KBM-7 (cell line): ENCODE measurements at regions not wholly inside any gene's neighbourhood (a gene's known extent, or its start where the extent isn't known, plus 50 kb on each side); places are given as distances from the start of the nearest gene placed in this dataset.

Experiments used
- DNase-seq: peaks from one replicate; pipeline ENCODE4 v3.0.0-alpha.2; 2015
- in situ Hi-C: fragments of 300-500 bp; cut with MboI; formaldehyde crosslinking; loops from 2 replicates; pipeline ENCODE4 v1.14.3; 2020; ENCODE audit warnings: low sequenced_read_pairs, low pct_unique_long_range_greater_than_20kb, mixed read lengths

DNA sequence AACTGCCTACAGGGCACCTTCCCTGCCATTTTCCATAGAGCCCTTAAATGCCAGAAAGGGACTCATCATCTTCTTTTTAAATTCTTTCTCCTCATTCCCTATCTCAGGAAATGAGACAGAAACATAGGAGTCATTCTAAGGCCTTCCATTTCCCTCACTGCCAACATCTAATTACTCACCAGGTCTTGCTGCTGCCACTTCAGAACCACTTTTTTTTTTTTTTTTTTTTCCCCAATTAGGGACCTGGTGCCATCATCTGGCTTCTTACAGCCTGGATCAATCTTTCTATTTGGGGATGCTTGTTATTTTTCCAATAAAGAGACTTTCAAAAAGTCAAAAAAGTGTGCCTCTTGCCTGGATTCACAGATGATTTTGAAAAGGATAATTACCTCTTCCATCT, 373.4 kb downstream of the LPIN1 start:
- in situ Hi-C loops = no loop called here
- DNase-seq = no peak

DNA sequence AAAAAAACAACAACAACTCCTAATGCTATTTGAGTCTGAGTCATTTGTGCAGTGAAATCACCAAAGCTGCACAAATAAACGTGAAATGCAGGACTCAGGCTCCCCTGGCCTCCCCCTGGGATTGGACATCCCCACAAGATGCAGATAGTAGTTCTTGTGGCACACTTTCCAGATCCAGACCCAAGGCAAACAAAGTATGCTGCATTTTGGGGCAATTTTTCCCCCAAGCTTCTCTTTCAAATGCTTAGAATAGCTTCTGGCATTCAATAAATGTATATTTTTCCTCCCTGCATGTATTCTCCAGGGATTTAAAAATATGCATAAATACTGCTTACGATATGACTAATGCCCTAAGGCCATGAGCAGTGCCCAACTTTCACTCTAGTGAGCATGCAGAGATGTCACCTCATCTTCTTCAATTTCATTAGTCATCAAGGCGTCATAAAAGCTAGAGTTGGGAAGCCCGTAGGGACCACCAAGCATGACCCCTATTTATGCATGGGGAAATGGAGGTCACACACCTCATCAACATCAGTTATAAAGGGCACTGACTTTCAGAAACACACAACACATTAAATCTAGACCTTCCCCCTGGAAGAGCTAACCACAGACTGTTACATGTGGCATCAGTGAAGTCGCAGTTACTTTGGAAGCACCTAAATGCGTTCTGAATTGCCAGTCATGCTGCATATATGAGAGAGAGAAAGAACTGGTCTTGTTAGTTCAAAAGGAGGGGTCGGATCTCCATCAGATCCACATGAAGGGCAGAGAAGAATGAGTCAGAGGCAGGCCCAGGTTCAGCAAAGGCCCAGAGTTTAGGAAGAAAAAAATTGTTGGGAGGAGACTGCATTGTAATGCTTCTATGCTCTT, 374.1 kb downstream of the LPIN1 start:
- in situ Hi-C loops = no loop called here
- no peak for DNase-seq

DNA sequence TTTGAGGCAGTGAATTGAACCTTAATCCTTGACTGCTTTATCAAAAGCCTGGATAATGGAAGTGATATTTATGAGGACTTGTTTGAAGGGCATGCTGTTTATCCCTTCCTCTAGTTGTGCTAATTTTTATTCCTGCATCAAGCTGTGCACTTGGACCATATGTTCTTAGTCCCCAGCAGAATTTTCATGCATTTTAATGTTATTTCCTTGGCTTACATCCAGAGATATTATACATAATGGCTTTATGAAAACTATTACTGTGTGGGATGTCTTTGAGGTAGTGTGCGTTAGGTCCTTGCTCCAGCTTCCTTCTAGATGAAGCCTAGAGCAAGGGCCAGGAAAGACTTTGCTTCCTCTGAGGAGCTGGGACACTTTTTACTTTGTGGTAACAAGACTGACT, 378.4 kb downstream of the LPIN1 start:
- in situ Hi-C loops = no loop called here
- DNase-seq = no peak

DNA sequence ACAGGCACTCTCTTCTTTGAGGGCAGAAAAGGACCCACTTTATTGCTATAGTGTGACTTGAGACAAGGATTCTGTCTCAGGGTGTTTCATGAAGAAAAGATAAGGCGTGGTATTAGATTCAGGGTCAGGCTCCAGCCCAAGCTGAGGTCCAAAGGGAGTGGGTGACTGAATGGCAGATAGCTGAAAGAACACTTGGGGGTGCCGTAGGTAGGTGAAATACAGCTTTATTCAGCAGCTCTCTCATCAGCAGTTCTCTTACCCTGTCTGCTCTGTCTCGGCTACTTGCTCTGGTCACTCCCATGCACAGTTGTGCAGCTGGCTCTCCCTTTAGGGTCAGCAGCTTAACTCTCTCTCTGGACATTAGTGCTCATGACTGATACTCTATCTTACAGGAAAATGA, 379.9 kb downstream of the LPIN1 start:
- DNase-seq = no peak

DNA sequence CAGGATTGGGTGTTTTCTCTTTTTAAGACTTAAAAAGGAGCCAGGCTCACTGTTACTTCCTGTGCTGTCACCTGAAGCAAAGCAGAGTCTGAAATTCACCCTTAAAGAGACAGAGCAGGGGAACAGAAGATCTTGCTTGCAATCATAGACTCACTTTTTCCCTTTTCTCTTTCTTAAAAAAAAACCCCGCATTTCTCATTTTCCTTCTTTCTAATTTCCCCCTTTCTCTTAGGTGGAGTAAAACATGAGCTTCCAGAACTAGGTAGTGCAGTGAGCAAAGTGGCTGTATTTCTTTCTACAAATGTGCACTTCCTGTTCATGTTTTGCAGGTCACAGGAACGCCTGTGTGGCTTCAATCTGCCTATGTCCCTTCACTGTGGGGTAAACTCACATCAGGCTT, 381.2 kb downstream of the LPIN1 start:
- in situ Hi-C loops = no loop called here
- DNase-seq = no peak

More for the DNA sequence above, 379.9 kb downstream of the LPIN1 start:
- in situ Hi-C loops = no loop called here

DNA sequence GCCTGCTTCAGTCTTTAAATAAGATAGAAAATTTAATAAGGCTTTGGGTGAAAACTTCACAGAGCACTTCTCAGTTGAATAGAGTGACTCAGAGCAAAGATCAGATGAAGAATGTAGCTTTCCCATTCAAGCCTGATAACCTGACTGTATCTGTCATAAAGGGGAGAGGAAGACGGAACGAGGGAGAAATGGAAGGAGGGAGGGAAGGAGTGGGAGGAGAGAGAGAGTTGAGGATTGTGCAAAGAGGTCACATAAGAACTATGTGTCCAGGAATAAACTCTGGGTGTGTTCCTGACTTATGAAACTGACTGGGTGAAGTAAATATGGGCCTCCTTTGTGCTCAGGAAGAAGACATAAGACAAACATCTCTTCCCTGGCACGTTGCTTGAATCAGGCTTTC, 385.5 kb downstream of the LPIN1 start:
- DNase-seq = no peak

DNA sequence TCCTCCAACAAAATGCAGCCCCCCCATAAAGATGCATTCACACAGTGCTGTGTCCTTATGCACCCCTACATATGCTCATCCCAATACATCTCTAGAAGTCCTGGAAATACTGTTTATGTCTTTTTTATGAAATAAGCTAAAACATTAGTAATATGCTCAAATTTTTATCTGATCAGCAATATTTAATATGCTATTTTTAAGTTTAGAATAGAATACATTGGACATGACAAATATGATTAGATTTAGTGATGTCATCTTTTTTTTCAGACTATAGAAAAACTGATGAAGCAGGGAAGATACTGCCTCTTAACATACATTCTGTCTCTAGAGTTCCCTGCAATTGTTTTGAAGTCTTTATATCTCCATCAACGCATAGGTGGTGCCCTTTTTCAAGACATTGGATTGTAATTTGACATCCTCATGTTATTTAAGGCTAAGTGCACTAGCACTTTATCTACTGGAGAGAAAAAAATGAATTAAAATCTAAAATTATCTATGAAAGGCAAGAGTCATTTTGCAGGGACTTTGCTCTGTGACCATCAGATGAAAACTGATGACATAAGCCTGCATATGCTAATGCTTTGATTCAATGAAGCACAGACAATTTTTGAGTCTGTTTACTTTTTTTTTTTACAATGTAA, 395.3 kb downstream of the LPIN1 start:
- in situ Hi-C loops = no loop called here
- no peak for DNase-seq

More for the DNA sequence above, 385.5 kb downstream of the LPIN1 start:
- in situ Hi-C loops = no loop called here

DNA sequence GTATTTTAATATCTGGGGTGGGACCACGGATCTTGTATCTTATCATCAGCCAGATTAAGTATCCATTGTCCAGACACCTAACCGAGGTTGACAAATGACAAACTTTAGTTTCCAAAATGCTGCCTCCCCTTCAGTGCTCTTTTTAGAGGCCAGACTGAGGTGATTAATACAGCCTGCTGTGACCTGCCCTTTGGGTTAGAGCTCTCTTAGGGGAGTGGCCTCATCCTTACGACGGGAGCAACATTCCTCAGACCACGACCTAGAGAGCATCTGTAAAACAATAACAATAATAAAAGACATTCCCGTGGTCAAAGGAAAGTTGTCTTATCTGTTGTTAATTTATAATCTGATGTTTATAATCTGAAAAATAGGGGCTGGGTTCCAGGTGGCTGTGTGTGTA, 405.3 kb downstream of the LPIN1 start:
- in situ Hi-C loops = no loop called here
- DNase-seq = no peak

DNA sequence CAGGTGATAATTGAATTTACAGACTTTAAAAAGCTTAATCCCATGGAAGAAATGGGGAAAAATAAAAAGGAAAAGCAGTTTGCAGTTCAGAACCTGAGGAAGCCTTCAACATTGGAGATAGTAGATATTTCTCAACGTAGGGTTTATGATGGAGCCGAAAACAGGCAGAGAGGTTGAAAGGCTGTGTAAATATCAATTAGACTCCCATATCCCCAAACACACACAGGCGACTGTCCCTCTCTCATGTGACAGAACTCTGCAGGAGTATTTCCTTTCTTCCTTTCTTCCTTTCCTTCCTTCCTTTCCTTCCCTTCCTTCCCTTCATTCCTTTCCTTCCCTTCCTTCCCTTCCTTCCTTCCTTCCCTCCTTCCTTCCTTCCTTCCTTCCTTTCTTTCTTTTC, 406.5 kb downstream of the LPIN1 start:
- no peak for DNase-seq
- in situ Hi-C loops = no loop called here

DNA sequence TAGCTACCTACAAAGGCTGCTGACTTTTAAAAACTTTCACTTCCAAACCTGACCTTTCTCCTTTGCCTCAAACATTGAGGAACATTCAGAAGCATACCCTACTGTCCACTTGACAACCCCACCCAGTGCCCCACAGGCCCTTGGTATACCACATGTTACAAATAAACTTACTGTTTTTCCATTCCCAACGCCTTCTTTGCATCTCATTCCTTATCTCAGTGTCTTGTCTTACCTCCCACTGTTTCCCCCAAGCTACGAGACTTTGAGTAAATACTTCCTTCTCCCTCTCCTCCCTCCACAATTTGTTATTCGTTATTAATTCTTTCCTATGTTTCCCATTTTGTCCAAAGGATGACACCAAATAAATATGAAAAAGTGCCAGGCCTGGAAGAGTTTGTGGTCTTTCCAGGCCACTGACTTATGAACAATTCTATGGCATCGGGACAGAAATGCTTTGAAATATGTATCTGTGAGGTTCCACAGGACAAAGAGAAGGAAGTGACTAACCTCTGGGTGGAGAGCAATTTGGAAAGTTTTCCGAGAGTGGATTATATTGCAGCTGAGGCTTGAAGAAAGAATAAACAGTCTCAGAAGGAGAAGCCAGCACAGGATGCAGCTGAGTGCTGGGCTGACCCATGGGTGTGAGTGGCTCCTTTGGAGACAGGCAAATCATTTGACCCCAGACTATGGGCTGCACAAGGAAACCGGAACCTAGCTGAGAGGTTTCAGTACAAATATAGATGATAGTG, 409.0 kb downstream of the LPIN1 start:
- no peak for DNase-seq
- in situ Hi-C loops = no loop called here

DNA sequence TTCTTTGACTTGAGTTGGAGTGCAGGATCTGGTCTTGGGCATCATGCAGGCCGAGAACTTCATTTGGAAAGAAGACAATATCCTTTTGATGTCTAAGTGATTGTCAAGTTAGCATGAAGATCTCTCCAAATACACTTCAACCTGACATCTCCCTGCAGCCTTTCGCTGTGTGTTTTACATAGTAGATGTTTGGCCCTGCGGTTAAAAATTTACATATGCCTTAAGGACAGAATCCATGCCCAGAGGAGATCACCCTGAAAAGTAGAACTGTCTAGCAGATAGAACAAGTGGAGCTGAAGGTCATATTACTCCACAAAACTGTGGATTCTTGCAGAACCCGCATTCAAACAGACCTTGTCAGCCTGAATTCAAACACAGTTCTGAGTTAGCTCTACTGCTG, 409.9 kb downstream of the LPIN1 start:
- no peak for DNase-seq
- in situ Hi-C loops = no loop called here

DNA sequence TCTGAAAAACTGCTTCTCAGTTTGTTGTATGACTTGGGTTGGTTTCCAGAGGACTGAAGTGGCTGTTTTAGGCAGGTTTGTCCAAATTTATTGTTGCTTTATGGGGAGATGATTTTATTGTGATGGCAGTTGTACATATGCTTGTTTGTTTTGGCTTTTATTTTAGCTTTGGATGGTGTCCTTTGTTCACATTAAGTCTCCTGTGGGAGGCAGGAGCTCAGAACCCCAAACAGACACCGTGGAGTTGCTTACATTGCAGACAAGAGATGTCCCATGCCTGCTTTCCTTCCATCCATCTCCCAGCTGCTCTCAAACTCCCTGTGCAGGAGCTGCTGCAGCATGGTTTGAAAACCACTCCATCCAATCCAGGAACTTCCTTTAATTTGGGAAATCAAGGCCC, 414.7 kb downstream of the LPIN1 start:
- DNase-seq = no peak
- in situ Hi-C loops = no loop called here

DNA sequence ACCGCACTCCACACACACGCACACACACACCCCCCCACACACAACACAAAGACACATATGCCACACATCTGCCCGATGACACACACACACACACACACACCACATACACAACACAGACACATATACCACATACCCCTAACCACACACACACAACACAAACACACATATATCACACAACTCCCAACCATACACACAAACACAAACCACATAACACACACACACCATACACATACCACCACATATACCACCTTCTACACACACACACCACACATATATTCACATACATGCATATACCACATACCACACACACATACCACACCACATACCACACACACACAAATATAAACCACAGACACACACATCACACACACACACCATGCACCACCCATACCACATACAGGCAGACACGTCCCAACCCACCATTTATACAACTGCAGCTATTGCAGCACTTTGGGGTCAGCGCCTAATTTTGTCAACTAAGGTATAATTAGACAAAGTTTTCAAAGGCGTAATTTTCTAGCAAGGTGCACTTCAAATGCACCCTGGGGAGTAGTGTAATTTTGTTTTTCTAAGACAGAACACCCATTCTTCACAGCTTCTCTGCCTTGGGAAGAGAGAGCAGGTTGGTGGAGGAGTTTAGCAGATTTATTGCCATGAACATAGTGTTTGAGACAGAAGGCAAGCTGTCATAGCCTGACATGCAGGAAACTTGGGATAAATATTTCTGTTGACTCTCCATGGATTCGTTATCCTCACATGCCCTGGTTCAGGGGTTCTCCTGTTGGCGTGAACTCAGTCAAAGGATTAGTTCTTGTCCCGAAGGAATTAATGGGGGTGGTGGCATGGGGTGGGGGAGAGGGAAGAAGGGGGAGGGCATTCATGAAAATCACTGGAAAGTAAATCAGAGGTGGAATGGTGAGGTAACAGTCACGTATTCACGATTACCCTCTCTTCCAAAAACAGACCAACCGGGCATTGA, 416.1 kb downstream of the LPIN1 start:
- in situ Hi-C loops = no loop called here
- no peak for DNase-seq

DNA sequence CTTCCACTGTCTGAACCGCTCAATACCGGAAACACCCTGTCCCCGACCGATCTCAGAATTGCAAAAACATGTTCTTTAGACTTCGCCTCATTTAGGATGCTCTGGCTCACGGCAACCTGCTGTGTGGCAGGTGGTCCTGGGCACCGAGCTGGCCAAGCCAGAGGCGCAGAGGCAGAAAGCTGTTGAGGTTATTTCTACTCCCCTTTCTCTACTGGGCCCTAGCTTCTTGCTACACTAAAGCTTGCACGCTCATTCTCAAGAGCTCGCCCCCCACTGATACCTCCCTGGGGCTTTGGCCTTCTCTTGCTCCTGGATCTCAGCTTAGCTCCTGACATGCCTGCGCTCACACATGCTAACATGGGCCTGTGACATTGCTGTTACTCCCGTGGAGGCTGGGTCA, 417.4 kb downstream of the LPIN1 start:
- in situ Hi-C loops = no loop called here
- no peak for DNase-seq

DNA sequence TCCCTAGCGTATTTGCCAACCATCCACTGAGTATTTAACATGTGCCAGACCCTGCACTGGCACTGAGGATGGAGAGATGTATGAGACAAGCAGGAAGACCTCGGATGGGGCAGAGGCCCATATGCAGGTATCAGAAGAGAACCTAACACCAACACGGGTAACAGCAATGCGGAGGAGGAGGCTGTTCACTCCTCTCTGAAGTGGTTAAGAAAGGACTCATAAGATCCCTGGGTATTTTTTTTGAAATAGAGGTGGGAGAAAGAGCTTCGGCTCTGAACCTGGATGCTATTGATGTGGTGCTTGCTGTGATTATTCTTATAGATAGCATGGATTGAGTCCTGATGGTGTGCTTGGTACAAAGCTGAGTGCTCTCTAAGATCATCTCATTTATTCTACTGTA, 418.3 kb downstream of the LPIN1 start:
- DNase-seq = no peak
- in situ Hi-C loops = no loop called here

DNA sequence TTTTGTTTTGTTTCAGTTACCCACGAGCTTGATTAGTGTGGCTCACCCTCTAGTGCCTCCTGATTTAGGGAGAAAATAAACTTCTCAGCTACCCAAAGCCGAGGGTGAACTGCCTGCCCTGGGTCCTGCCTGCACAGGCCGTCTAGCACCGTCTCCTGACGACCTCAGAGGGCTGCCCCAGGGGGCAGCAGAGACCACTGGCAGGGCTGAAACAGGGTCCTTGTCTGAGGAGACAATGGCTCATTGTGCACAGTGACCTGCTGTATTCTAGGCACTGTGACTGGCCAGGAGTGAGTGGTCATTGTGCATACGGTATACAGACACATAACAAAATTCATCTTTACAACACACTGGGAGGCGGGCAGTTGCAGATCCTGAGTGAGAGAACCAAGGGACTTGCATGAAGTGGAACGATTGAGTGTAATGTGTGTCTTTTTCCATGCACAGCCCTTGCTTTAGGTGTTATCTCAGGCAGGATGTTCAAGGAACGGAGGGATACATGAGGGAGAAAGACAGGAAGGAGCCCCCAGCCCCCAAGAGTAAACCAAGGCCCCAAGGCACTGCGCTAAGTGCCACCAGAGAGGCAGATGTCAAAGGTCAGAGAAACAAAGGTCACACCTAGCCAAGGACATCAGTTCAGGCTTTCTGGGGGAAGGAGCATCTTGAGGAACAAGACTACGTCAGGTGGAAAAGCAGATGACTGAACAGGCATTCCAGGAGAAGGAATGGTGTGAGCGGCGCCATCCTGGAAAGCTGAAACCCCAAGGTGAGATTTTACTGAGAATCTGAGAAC, 421.3 kb downstream of the LPIN1 start:
- DNase-seq = no peak
- in situ Hi-C loops = no loop called here

DNA sequence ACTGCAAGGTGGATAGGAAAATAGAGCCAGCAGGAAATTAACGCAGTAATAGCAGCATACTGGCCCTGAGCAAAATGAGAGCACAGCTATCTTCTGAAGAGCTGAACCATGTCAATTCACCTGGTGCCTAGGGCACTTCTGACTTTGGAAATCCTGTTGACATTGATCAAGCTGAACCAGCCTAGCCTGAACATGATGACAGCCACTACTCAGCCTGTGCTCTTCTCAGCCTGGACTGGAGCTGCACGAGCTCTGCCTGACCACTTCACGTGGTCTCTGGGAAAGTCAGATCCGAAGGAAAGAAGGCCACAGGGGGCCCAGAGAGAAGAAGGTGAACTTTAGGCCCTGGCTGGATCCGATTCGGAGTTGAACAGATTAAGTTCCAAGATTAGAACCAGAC, 421.9 kb downstream of the LPIN1 start:
- in situ Hi-C loops = no loop called here
- no peak for DNase-seq

DNA sequence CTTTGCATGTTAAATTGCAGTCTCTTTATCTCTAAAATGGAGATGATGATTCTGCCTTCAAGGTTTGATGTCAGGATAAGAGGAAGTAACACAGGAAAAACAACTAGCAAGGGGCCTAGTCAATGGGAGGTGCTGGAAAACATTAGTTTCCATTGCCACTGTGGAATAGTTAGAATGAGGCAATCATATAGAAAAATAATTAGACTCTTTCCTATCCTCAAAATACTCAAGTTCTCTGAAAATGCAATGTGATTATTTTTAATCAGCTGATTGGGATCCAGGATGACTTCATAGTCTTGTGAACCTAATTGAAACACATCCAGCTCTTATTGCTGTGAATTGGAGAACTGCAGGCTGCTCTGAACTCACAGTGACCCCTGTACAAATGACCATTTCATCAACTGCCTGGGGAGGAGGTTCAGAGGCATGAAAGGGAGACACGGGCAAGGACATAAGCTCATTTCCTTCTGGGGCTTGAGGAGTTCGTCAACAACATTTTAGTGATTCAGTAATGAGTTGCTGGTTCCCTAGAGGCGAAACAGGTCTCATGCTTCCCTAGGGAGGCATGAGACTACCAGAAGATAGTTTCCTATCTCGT, 422.5 kb downstream of the LPIN1 start:
- DNase-seq = peak; percentile 28
- in situ Hi-C loops = no loop called here
